ENCODE measurements at regions not wholly inside any gene's neighbourhood (a gene's known extent, or its start where the extent isn't known, plus 50 kb on each side); places are given as distances from the start of the nearest gene placed in this dataset.
"Not testable (repeated sequence)": the region's sequence is repeated elsewhere in the genome, so short reads cannot be mapped to it uniquely, and the experiment has no call there.

DNA sequence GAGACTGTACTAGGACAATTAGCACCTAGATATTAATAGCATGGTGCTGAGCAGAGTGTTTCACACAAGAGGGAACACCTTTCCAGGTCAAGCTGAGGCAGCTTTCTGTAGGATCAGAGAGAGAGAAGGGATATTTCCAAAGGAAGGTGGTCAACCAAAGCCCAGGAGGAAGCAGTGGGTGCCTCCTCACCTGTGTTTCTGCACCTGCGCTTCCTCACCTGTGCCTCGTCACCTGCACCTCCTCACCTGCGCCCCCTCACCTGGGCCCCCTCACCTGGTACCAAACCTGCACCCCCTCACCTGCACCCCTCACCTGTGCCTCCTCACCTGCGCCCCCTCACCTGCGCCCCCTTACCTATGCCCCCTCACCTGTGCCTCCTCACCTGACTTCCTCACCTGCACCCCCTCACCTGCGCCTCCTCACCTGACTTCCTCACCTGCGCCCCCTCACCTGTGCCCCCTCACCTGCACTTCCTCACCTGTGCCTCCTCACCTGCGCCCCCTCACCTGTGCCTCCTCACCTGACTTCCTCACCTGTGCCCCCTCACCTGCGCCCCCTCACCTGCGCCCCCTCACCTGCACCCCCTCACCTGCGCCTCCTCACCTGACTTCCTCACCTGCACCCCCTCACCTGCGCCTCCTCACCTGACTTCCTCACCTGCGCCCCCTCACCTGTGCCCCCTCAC is 67.9 kb downstream of the TTLL2 start:
- DNase-seq = no peak

DNA sequence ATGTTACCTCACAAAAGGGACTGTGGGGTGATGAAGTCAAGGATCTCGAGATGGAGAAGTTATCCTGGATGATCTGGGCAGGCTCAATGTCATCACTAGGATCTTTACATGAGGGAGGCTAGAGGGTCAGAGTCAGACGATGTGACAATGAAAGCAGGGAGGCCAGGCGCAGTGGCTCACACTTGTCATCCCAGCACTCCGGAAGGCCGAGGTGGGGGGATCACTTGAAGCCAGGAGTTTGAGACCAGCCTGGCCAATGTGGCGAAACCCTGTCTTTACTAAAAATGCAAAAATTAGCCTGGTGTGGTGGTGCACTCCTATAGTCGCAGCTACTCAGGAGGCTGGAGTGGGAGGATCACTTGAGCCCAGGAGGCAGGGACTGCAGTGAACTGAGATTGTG is 68.8 kb downstream of the TTLL2 start:
- no peak for DNase-seq

DNA sequence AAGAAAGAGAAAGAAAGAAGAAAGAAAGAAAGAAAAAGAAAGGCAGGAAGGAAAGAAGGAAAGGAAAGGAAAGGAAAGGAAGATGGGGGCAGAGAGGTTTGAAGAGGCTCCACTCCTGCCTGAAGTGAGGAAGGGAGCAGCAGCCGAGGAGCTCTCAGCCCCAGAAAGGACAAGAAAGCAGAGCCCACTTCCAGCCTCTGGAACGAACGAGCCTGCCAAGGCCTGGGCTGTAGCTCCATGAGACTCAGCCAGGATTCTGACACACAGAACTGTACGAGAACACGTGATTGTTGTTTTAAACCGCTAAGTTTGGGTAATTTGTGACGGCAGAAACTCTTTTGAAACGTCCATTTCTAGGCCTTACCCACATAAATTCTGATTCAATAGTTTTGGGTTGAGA is 69.5 kb downstream of the TTLL2 start:
- DNase-seq = no peak

DNA sequence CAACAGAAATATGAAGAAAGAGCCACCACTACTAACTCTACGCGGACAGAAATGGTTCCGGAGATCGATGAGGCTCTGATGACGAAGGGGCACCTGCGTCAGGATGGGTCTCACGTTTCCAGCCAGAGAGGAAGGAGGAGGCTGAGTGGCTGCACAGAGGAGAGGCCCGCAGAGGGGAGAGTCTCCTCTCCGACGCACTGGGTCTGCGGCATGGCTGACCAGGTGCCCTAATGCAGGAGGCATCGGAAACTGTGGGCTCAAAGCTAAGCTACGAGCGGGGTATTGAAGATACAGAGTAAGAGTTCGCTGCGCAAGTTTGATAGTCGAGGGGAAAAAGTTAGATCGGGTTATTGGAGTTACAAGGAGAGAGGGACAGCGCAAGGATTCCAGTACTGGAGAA is 69.9 kb downstream of the TTLL2 start:
- DNase-seq = no peak

DNA sequence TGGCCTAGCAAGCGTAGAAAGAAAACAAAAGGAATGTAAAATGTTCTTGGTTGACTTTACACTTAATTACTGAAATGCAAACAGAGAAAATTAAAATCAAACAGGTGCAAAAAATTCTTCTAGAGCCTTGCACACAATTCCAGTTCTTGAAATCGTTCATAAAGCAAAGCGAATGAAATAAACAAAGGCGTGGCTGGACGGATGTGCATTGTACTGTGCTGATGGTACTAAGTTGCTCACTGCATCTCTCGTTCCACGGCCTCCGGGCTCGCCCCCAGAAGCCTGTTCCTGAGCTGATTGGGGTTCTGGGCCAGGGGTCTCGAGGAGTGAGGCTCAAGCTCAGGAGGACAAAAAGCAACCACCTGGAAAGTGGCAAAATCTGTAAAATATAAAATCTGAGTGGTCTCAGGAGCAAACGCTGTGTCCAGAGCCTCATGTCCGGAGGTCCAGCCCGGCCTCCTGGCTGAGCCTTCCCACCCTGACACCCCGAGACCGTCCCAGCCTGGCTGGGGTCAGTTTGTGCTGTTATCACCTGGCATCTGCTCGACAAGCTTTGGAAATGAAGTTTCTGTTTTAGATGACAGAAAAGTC is 71.3 kb downstream of the TTLL2 start:
- DNase-seq = no peak

DNA sequence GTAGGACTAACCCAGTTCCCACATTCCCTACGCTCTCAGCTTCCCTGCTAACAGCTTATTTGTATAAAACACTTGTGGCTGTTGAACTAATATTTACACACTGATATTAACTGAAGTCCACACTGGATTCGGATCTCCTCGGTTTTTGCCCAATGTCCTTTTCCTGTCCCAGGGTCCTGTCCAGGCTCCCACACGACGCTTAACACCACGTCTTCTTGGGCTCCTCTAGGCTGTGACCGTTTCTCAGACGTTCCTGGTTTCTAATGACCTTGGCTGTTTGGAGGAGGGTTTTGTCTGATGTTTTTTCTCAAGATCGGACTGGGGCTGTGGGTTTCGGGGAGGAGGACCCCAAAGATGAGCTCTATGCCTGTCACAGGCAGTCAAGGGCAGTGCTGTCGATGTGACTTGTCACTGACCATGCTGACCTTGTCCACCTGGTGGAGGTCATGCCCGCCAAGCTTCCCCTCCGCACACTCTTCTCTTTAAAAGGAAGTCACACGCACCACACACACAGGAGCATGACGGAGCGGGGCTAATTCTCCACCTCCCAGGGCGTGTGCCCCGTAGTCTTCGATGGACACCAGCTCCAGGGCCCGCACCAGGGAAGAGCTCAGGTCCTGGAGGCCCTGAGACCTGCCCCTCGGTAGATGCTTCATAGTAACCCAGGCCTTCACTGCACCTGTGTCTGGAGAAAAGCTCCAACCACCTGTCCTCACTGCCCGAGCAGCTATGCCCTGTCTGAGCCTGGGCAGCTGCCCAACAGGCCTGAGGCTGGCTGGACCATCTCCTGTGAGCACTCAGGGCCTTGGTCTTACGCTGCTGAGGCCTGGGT is 72.0 kb downstream of the TTLL2 start:
- peak; percentile 13 for DNase-seq

DNA sequence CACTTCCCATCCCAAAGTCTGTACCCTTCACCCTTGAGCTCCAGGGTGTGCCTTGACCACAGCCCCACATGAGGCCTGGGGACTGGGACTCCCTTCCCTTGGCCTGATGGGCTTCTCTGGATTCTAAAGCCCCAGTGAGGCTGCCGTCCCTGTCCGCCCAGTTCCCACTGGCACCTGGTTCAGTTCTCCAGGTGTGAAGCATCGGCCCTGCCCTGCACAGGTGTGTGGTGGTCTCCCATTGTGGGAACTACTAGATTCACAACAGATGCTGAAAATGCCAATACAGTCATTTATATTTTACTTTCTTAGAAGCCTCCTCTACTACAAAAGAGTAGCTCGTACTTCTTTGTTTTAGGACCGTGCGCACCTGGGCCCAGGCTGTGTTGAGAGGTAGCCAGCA is 72.8 kb downstream of the TTLL2 start:
- no peak for DNase-seq

DNA sequence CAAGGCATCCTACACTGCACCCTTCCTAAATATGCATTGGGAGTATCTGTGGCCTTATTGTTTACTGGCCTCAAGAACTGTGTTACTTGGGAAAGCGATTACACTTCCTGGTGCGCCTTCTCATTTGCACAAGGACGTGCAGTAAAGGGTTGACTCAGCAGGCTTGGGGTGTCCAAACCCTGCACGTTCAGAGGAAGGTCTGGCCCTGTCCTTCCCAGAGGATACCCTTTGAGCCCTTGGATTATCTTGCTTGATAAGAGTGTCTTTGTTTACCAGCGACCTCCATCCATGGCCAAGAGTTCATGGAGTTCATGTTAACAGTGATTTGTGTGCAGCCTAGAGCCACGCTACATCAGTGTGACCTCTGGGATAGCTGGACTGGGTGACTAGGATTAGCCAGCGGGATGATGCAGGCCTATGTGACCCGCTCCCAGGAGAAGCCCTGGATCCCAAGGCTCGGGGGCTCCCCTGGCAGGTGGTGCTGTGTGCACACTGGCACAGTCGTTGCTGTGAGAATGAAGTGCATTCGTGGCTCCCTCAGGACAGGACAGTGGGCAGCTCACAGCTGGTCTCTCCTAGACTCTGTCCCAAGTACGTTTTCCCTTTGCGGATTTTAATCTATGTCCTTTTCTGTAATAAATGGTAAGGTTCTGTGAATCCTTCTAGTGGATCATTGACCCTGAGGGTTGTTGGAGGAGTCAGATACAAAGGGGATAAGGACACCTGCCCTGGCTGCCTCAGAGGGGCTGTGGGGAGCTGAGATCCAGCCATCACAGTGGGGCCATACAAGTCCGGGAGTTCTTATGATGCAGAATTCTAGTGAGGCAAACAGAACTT is 73.5 kb downstream of the TTLL2 start:
- DNase-seq = no peak

DNA sequence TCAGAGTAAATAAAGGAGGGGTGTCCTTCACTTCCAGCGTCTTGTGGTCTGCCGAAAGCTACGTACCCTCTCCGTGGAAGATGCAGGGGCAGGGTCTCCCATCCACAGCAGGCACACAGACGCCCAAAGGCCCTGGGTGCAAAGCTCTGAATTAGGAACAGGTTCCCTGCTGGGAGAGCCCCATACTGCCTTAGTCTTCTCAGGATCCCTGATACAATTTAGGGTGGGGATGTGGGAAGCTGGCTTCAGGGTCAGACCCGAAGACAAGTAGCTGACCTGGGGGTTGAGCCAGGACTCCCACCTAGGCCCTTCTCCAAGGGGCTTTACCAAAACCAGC is 74.1 kb downstream of the TTLL2 start:
- no peak for DNase-seq

DNA sequence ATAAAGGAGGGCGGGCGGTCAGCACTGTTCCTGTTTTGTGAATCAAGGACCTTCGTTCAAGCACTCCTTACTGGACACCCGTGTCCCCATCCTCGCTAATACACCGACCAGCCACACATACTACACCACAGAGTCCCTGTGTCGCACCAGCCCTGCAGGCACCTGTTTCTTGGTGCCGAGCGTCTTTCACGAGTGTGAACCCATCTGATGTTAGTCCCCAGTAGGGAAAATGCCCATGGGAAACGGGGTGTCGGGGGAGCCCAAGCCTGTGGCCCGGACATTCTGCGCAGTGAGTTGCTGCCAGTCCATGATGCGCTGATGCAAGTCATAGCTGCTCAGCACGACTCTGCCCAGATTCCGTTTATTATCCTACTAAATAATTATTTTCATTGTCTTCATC is 74.7 kb downstream of the TTLL2 start:
- no peak for DNase-seq

DNA sequence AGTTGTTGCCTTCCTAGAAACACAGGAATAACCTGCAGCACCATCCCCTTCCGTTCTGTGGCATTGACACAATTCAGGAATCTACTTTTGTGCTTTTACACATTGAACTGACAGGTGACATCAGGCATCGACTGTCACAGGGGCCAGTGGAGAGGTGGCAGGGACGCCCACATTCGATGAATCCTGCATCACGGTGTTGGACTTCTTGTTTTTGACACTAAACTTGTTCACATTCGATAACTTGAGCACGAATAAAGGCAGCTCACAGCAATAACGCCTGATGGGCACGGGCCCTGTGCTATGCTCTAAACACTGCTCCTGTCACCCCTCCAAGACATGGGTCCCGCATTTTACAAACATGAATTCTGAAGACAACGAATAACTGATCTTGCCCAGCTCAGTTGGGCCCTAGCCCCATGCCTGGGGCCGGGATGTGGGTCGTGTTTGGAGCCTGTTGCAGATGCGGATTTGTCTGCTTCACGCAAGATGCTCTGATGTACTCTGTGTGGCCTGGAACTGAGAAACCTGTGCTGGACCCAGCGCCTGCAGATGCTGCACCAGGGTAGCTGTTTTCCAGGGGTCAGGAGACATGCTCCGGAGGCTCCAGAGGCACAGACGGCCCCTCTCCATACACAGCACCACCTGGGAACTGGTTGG is 75.7 kb downstream of the TTLL2 start:
- no peak for DNase-seq

DNA sequence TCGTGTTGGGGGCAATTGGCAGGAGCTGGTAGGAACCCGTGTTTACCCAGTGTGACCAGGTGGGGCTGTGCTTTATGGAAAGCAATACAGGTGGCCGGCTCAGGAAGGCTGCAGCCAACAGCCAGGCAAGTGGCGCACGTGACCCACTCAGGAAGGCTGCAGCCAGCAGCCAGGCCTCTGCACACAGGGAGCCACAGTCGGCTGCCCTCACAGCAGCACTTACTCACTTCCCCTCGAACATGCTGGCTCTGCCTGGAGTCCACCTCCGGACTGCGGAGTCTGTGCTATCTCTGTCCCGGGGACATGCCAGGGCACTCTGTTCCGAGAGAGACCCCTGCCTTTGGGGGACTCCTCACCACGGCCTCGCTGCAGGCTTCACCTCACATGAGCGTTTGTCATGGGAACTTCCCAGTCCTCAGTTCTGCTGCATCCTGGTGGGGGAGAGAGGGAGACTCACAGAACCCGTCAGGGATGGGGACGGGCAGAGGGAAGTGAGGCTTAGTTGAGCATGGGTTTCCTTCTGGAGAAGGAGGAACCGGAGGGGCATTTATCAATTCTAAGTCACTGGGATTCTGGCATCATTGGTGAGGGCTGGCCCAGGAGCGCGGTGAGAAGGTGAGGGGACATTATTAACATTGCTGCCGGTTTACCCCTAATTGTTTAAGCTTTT is 76.8 kb downstream of the TTLL2 start:
- peak; percentile 43 for DNase-seq

DNA sequence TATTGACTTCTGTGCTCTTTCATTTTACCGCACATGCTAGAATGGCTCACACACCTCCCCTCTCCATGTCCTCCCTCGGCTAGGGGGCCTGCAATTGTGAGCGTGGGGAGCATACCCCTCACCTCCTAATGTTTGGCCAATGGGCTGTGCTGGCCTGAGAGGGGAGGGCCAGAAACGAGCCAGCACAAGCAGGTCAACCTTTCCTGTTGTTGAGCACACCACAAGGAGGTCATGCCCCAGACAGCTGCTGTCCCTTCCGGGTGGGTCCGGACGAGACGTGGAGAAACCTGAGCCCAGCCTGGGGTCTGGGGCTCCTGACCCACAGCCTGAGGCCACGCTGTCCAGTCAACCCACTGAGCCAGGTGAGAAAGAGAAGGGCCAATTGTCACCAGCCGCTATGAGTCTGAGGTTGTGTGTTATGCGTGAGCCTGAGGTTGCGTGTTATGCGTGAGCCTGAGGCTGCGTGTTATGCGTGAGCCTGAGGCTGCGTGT is 77.4 kb downstream of the TTLL2 start:
- no peak for DNase-seq

DNA sequence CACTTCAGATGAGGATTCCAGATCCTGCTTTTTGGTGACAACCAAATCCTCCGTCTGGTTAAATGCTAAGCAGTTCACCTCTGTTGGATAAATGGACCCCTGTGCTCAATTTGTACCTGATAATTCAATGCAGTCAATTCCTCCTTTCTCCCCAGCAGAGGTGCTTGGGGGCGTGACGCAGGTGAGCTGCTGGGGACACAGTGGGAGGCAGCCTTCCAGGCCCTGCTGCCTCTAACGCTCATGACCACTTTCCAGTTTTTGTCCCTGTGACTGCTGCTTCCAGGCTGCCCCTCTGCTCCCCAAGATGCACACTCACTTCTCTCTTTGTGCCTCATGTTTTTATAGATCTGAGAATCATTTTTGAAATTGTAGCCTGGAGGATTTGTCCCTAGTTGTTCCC is 78.5 kb downstream of the TTLL2 start:
- no peak for DNase-seq

DNA sequence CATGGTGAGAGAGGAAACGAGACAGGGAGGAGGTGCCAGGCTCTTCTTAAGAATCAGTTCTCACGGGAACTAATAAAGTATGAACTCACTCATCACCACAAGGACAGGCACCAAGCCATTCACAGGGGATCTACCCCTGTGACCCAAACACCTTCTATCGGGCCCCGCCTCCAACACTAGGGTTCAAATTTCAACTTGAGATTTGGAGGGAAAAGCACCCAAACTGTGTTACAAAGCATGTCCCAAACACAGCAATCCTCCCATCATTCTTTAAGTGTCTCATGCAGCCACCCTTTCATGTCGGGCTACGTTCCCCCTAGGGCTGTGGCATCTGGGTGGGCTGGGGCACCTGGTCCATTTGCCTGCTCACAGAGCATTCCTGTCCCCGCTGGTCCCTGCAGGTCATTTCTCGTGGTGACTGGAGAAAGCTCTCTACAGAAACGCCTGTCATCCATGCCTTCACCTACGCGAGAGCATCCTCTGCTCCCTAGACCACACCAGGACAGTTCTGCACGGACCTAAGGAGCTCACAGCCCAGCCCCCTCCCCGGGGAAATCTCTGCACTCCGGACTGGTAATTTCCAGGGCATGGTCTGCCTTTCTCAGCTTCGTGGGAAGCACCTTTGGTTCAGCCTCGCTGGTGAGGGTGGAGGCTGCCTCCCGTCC is 79.6 kb downstream of the TTLL2 start:
- DNase-seq = no peak

DNA sequence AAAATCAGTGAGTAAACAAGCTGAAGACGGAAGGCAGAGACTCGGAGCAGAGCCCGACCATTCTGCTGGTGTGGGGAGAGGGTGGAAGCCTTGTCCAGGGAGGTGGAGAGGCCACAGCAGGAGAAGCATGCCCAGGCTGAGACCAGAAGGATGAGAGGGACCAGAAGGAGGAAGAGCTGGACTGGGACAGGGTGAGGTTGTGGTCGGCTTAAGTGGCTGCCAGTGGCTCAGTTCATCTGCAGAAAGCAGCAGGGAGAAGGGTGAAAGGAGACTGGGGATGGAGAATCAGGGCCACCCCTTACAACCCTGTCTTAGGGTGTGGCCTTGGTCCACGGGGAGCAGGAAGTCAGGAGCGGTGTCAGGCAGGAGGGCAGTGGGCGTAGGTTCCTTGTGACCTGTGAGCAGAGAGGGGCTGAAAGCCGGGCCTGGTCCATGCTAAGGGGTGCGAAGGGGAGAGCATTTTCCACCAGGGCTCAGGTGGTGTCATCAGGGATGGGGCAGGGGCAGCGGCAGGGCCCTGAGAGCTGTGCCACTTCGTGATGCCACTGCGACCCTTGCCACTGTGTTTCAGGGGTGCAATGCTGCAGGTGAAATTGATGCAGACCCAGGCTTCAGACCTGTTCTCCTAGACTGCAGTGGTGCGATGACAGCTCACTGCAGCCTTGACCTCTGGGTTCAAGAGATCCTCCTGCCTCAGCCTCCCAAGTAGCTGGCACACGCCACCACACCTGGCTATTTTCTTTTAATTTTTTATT is 81.1 kb downstream of the TTLL2 start:
- no peak for DNase-seq

DNA sequence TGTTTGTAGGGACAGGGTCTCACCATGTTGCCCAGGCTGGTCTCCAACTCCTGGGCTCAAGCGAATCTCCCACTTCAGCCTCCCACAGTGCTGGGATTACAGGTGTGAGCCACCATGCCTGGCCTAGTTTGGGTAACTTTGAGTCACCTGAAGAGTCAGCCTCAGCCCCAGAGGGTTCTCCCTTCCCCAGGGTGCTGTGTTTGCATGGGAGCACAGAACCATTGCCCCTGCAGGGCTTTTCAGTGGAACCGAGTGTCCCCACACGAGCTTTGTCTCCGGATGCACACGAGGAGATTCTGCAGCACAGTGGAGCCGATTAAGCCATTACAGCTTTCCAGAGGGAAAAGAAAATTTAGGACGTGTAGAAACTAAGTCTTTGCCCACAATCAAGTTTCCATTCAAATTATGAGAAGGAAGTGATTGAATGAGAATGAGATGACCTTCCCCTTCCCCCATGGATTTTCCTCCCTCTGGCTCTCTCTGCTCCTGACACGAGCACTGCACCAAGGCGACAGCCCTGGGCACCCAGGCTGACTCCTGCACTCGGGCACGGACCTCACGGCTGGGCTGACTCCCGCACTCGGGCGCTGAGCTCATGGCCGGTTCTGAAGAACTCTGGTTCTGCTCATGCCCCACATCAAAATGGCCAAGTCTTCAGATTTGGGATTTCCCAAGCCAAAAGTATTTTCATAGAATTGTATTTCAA is 81.8 kb downstream of the TTLL2 start:
- not testable (repeated sequence) for DNase-seq

DNA sequence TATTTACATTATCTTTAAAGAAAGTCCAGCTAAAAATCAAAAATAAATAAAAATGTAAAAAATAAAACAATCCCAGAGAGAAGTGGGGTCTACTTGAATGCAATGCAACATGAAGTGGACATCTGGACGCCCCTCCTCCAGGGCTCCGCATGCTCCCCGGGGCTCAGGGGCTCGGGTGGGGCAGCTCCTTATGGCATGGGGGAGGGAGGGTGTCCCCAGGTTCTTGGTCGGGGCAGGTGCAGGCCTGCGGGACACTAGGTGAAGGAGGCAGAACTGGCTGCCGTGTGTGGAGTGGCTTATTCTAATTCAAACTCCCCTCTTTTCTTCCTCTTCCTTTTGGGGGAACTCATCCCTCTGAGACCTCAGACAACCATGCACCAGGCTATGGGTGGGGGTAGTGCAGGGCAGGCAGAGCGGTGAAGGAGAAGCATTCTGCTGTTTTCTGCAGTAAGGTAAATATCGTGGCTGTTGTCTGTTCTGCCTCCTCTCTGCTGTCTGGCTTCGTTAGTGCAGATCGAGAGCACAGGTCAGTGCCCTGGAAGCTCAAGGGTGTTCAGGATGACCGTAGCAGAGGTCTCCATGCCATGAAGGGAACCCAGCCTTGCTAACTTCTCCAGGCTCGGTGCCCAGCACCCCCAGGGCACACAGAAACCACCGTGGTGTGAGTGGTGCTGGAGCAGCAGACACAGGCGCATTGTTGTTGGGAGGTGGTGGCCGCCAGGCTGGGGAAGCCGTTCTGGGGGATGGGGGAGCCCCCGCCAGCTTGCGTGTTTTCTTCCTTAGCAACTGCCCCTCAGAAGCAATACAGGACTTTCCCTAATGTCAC is 82.6 kb downstream of the TTLL2 start:
- DNase-seq = no peak

DNA sequence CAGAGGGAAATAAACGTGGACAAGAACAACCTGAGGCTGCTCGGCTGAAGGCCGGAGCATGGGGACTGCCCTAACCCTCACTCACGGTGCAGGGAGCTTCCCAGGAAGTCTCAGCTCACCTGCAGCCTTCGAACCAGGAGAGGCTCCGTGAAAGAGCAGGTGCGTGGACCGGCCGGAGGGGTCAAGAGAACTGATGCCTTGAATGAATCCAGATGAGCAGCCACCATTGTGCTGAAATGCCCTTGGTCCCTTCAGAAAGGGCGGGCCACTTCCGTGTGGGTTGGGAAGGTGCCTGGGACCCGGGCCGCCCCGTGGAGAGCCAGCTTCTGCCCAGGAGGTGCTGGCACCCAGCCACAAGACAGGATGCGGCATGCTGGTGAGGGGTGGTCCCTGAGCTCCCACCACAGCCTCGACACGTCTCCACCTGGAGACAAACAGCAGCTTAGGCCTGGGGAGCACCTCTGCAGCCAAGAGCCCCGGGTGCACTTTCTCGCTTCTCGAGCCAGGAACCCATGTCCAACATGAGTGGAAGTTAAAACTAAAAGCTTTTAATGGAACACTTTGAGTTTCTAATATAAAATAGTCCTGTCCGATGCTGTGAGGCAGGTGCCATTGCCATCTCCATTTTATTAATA is 83.5 kb downstream of the TTLL2 start:
- DNase-seq = no peak

Measured in NCI-H510A treated with DMSO at 0.1 percent for 48 hours (cell line).